ENCODE measurements at regions not wholly inside any gene's neighbourhood (a gene's known extent, or its start where the extent isn't known, plus 50 kb on each side); places are given as distances from the start of the nearest gene placed in this dataset.

DNA sequence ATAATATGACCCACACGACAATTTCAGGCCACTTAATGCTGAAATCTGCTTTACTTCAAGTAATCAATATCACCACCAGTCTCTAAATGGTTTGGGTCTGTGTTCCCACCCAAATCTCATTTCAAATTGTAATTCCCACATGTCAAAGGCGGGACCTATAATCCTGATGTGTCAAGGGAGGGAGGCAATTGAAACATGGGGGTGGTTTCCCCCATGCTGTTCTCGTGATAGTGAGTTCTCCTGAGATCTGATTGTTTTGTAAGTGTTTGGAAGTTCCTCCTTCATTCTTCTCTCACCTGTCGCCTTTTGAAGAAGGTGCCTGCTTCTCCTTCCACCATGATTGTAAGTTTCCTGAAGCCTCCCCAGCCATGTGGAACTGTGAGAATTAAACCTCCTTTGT lies 178.4 kb downstream of the CRPPA start:
- POLR2A ChIA-PET (ENCODE audit: unreplicated experiment) = no interaction called here
- no peak overlapping the region for H2BK5ac ChIP-seq (ENCODE audit: low read depth, low read length, poor library complexity, severe bottlenecking)
- 80% methylated on average over 1 of the region's 4 CpGs; no CpG with 5 or more reads in 1 of the 2 experiments for WGBS, 2 experiments (ENCODE audit: extremely low coverage in 2 of 2, insufficient read length in 1 of 2)
- no peak overlapping the region for H3K4me3 ChIP-seq (ENCODE audit: insufficient read depth, low read depth, low read length)
- no peak overlapping the region for H2BK15ac ChIP-seq (ENCODE audit: low read depth, low read length)
- CTCF ChIA-PET = no interaction called here
- no peaks in the 10 kb centered on the region for H4K20me1 ChIP-seq (ENCODE audit: insufficient read depth, low read length)
- H2BK20ac ChIP-seq (ENCODE audit: low read depth, low read length) = no peak overlapping the region
- no peaks in the 10 kb centered on the region for H3K4me1 ChIP-seq (ENCODE audit: control insufficient read depth, insufficient read depth, low read length)
- BruUV-seq (replicated peaks) = no TSS peak
- H2AFZ ChIP-seq (replicated peaks; ENCODE audit: low read length, poor library complexity) = no peak overlapping the region
- TF ChIP-seq FOS (IDR thresholded peaks at IDR 0.05; ENCODE audit: low read depth, low read length) = no peak
- no peak for TF ChIP-seq RCOR1 (IDR thresholded peaks at IDR 0.05; ENCODE audit: insufficient replicate concordance, low read length)
- no peak for TF ChIP-seq POLR2A (IDR thresholded peaks at IDR 0.05; ENCODE audit: low read depth, low read length)
- no peak for TF ChIP-seq MAZ (IDR thresholded peaks at IDR 0.05; ENCODE audit: borderline replicate concordance, low read depth, low read length)
- TF ChIP-seq SMC3 (IDR thresholded peaks at IDR 0.05; ENCODE audit: low read depth, low read length) = no peak
- TF ChIP-seq RFX5 (IDR thresholded peaks at IDR 0.05; ENCODE audit: low read depth, low read length) = no peak
- TF ChIP-seq CHD1 (IDR thresholded peaks at IDR 0.05; ENCODE audit: low read depth, low read length) = no peak
- TF ChIP-seq NFE2L2 (IDR thresholded peaks at IDR 0.05; ENCODE audit: low read depth, low read length) = no peak
- TF ChIP-seq, protein P1, sequence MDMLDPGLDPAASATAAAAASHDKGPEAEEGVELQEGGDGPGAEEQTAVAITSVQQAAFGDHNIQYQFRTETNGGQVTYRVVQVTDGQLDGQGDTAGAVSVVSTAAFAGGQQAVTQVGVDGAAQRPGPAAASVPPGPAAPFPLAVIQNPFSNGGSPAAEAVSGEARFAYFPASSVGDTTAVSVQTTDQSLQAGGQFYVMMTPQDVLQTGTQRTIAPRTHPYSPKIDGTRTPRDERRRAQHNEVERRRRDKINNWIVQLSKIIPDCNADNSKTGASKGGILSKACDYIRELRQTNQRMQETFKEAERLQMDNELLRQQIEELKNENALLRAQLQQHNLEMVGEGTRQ (IDR thresholded peaks at IDR 0.05; ENCODE audit: low read depth, low read length) = no peak
- TF ChIP-seq, protein P2, sequence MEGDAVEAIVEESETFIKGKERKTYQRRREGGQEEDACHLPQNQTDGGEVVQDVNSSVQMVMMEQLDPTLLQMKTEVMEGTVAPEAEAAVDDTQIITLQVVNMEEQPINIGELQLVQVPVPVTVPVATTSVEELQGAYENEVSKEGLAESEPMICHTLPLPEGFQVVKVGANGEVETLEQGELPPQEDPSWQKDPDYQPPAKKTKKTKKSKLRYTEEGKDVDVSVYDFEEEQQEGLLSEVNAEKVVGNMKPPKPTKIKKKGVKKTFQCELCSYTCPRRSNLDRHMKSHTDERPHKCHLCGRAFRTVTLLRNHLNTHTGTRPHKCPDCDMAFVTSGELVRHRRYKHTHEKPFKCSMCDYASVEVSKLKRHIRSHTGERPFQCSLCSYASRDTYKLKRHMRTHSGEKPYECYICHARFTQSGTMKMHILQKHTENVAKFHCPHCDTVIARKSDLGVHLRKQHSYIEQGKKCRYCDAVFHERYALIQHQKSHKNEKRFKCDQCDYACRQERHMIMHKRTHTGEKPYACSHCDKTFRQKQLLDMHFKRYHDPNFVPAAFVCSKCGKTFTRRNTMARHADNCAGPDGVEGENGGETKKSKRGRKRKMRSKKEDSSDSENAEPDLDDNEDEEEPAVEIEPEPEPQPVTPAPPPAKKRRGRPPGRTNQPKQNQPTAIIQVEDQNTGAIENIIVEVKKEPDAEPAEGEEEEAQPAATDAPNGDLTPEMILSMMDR (conservative IDR thresholded peaks at IDR 0.05; ENCODE audit: low read depth, low read length) = no peak
- TF ChIP-seq CEBPB (IDR thresholded peaks at IDR 0.05; ENCODE audit: low read depth, low read length) = no peak
- H4K5ac ChIP-seq (ENCODE audit: low read depth, low read length) = no peak overlapping the region
- H3K27me3 ChIP-seq (ENCODE audit: control insufficient read depth, insufficient read depth, low read length) = no peaks in the 10 kb centered on the region
- no peak overlapping the region for H3K4ac ChIP-seq (ENCODE audit: low read depth, low read length)
- H3K9me1 ChIP-seq (ENCODE audit: insufficient read depth, low read length) = no peaks in the 10 kb centered on the region
- no peak overlapping the region for H3K14ac ChIP-seq (replicated peaks; ENCODE audit: low read depth, low read length)
- ATAC-seq (ENCODE audit: low read depth) (no peak), DNase-seq (no peak)
- no peak overlapping the region for H3K56ac ChIP-seq (ENCODE audit: extremely low read depth, insufficient read depth, low read length)
- no peak overlapping the region for H4K91ac ChIP-seq (ENCODE audit: insufficient read depth, low read depth, low read length)
- H3K9ac ChIP-seq (ENCODE audit: low read depth, low read length) = no peak overlapping the region
- H2AK5ac ChIP-seq (ENCODE audit: low read depth, low read length) = no peak overlapping the region
- H3K36me3 ChIP-seq (ENCODE audit: control insufficient read depth, insufficient read depth, low read length) = no peaks in the 10 kb centered on the region
- in situ Hi-C loops (cut with MboI; ENCODE audit: low sequenced_read_pairs) = no loop called here
- intact Hi-C loops (cut with micrococcal nuclease) = no loop called here
- H4K8ac ChIP-seq (ENCODE audit: low read depth in 2 of 2, low read length in 2 of 2) = no peak overlapping the region
- no peaks in the 10 kb centered on the region for H3K9me3 ChIP-seq (ENCODE audit: control insufficient read depth, insufficient read depth, low read length)
- H3K23ac ChIP-seq (ENCODE audit: low read depth, low read length) = no peak overlapping the region
- no peaks in the 10 kb centered on the region for H3K79me1 ChIP-seq (ENCODE audit: low read depth in 1 of 2, low read length in 2 of 2)
- H2AK9ac ChIP-seq (replicated peaks; ENCODE audit: low read depth, low read length, poor library complexity) = no peak overlapping the region
- dilution Hi-C loops (cut with HindIII; ENCODE audit: low sequenced_read_pairs, unreplicated experiment) = no loop called here
- no peak overlapping the region for H3K4me2 ChIP-seq (ENCODE audit: low read depth, low read length)
- no peak overlapping the region for H2BK120ac ChIP-seq (ENCODE audit: low read depth, low read length)
- H3K18ac ChIP-seq (ENCODE audit: low read depth, low read length) = no peak overlapping the region
- H3K27ac ChIP-seq (ENCODE audit: insufficient read depth, low read length) = no peak overlapping the region
